ENCODE measurements at regions not wholly inside any gene's neighbourhood (a gene's known extent, or its start where the extent isn't known, plus 50 kb on each side); places are given as distances from the start of the nearest gene placed in this dataset.

- TF ChIP-seq CTCF (IDR thresholded peaks at IDR 0.05) (no peak), POLR2A (IDR thresholded peaks at IDR 0.05) (no peak)
Measured at GRCh38 chr5:3833566-3833965, 237.9 kb downstream of the IRX1 start.

Data from thyroid gland (tissue), 4 donors.